H1 (cell line): ENCODE measurements at regions not wholly inside any gene's neighbourhood (a gene's known extent, or its start where the extent isn't known, plus 50 kb on each side); places are given as distances from the start of the nearest gene placed in this dataset.

Experiments
- CTCF ChIA-PET: fragments of 300-600 bp; sonication (Branson Sonifier 250); formaldehyde crosslinking; loops from one replicate; lab custom pipeline; 2021; ENCODE audit not compliant: partially characterized antibody; lab: Charles Lee
- POLR2A ChIA-PET: fragments of 300-600 bp; sonication (Branson Sonifier 250); formaldehyde crosslinking; loops from one replicate; lab custom pipeline; 2021; ENCODE audit warnings: inconsistent platforms; ENCODE audit not compliant: partially characterized antibody; lab: Charles Lee
- DNase-seq, 2 experiments: peaks; one replicate each; pipeline versions ENCODE4 v3.0.0 to v3.0.0-alpha.2; 2010 to 2022; ENCODE audit warnings: low spot score in 2 of 2, low read depth in 1 of 2, mixed read lengths in 1 of 2
- FAIRE-seq: peaks from 2 replicates; lab custom pipeline; 2011; peaks lifted over from hg19 to GRCh38; lab: Jason Lieb, UNC
- H2AFZ ChIP-seq: 2 replicates; pipeline ENCODE4 v1.8.1; 2012; ENCODE audit warnings: low read length, inconsistent platforms
- H2AK5ac ChIP-seq: 2 replicates; pipeline ENCODE4 v1.6.1; 2013; ENCODE audit warnings: low read depth, low read length
- H2BK120ac ChIP-seq: replicated peaks from 2 replicates; pipeline ENCODE3; 2013; ENCODE audit warnings: low read depth, low read length, inconsistent platforms
- H2BK12ac ChIP-seq: 2 replicates; pipeline ENCODE4 v1.6.1; 2013; ENCODE audit warnings: low read depth, low read length
- H2BK15ac ChIP-seq: 2 replicates; pipeline ENCODE4 v1.6.1; 2013; ENCODE audit warnings: low read length
- H2BK20ac ChIP-seq: 2 replicates; pipeline ENCODE4 v1.6.1; 2013; ENCODE audit warnings: low read length
- H2BK5ac ChIP-seq: 2 replicates; pipeline ENCODE4 v1.6.1; 2013; ENCODE audit warnings: low read depth, low read length
- H3K14ac ChIP-seq: 2 replicates; pipeline ENCODE4 v1.6.1; 2013; ENCODE audit warnings: inconsistent platforms; ENCODE audit not compliant: insufficient read length
- H3K18ac ChIP-seq: 2 replicates; pipeline ENCODE4 v1.6.1; 2013; ENCODE audit warnings: low read length; ENCODE audit errors: extremely low read depth
- H3K23ac ChIP-seq: 2 replicates; pipeline ENCODE4 v1.6.1; 2013; ENCODE audit warnings: inconsistent platforms; ENCODE audit not compliant: insufficient read length
- H3K23me2 ChIP-seq: 2 replicates; pipeline ENCODE4 v1.6.1; 2013; ENCODE audit warnings: low read depth, low read length
- H3K27ac ChIP-seq: 2 replicates; pipeline ENCODE4 v1.6.1; 2011; ENCODE audit warnings: low read depth, low read length, inconsistent platforms
- H3K27me3 ChIP-seq, 4 experiments: replicated peaks in 1 of 4; 1 replicate in 1 of 4; 2 replicates in 3 of 4; pipeline versions ENCODE4 v1.6.1 to v1.8.1; 2011 to 2013; ENCODE audit warnings: low read length in 3 of 4, mild to moderate bottlenecking in 3 of 4, inconsistent platforms in 2 of 4, mixed read lengths in 2 of 4, moderate library complexity in 1 of 4; ENCODE audit not compliant: control insufficient read depth in 3 of 4, insufficient read depth in 3 of 4; ENCODE audit errors: extremely low read depth in 1 of 4
- H3K36me3 ChIP-seq, 4 experiments: 2 replicates each; pipeline versions ENCODE4 v1.6.1 to v1.8.1; 2011 to 2013; ENCODE audit warnings: mild to moderate bottlenecking in 4 of 4, low read length in 3 of 4, moderate library complexity in 2 of 4, control low read depth in 1 of 4, inconsistent platforms in 1 of 4; ENCODE audit not compliant: insufficient read depth in 4 of 4, control insufficient read depth in 2 of 4
- H3K4ac ChIP-seq: replicated peaks from 2 replicates; pipeline ENCODE3; 2013; ENCODE audit warnings: low read length, low read depth, mixed read lengths, inconsistent platforms; ENCODE audit not compliant: insufficient read length
- H3K4me1 ChIP-seq, 4 experiments: replicated peaks in 1 of 4; 1 replicate in 1 of 4; 2 replicates in 3 of 4; pipeline versions ENCODE4 v1.6.1 to v1.8.1; 2011 to 2013; ENCODE audit warnings: low read length in 3 of 4, inconsistent platforms in 2 of 4, mixed read lengths in 1 of 4; ENCODE audit not compliant: insufficient read depth in 4 of 4, control insufficient read depth in 3 of 4
- H3K4me2 ChIP-seq, 2 experiments: 2 replicates each; pipeline versions ENCODE4 v1.6.1 to v1.8.1; 2011 to 2013; ENCODE audit warnings: low read depth in 2 of 2, low read length in 2 of 2, control low read depth in 1 of 2, inconsistent platforms in 1 of 2, mild to moderate bottlenecking in 1 of 2; ENCODE audit not compliant: insufficient read depth in 1 of 2
- H3K4me3 ChIP-seq, 4 experiments: fragments of 200-600, 300-600 bp in 1 of 4; sonication (generic), shearing (Covaris generic), sonication (Bioruptor Twin) in 1 of 4; 2 replicates each; pipeline versions ENCODE4 v1.5.1 to v1.8.1; 2011 to 2016; ENCODE audit warnings: low read length in 4 of 4, low read depth in 3 of 4, control low read depth in 2 of 4, inconsistent platforms in 2 of 4, mild to moderate bottlenecking in 2 of 4, mixed read lengths in 1 of 4, moderate library complexity in 1 of 4; ENCODE audit not compliant: insufficient read depth in 2 of 4; ENCODE audit errors: extremely low read depth in 1 of 4
- H3K56ac ChIP-seq: replicated peaks from 2 replicates; pipeline ENCODE3; 2013; ENCODE audit warnings: low read depth, mild to moderate bottlenecking, mixed read lengths, low read length, inconsistent platforms; ENCODE audit not compliant: insufficient read length
- H3K79me1 ChIP-seq: 2 replicates; pipeline ENCODE4 v1.6.1; 2013; ENCODE audit warnings: low read depth, low read length, control low read depth
- H3K79me2 ChIP-seq, 2 experiments: 2 replicates each; pipeline versions ENCODE4 v1.6.1 to v1.8.1; 2012 to 2013; ENCODE audit warnings: low read length in 2 of 2, mild to moderate bottlenecking in 2 of 2, inconsistent platforms in 1 of 2; ENCODE audit not compliant: insufficient read depth in 2 of 2, control insufficient read depth in 1 of 2
- H3K9ac ChIP-seq, 4 experiments: replicated peaks in 1 of 4; 1 replicate in 1 of 4; 2 replicates in 3 of 4; pipeline versions ENCODE4 v1.6.1 to v1.8.1; 2011 to 2013; ENCODE audit warnings: low read depth in 3 of 4, low read length in 3 of 4, control low read depth in 2 of 4, mild to moderate bottlenecking in 2 of 4, moderate library complexity in 2 of 4, inconsistent platforms in 1 of 4; ENCODE audit errors: extremely low read depth in 1 of 4
- H3K9me3 ChIP-seq, 2 experiments: 2 replicates each; pipeline versions ENCODE4 v1.6.1 to v1.8.1; 2012 to 2013; ENCODE audit warnings: mild to moderate bottlenecking in 2 of 2, moderate library complexity in 2 of 2, control low read depth in 1 of 2, inconsistent platforms in 1 of 2, low read depth in 1 of 2, low read length in 1 of 2, mixed read lengths in 1 of 2; ENCODE audit not compliant: insufficient read depth in 2 of 2
- H4K20me1 ChIP-seq, 2 experiments: replicated peaks in 1 of 2; 2 replicates each; pipeline versions ENCODE3 to v1.8.1; 2011 to 2013; ENCODE audit warnings: inconsistent platforms in 2 of 2, low read length in 2 of 2, mild to moderate bottlenecking in 1 of 2; ENCODE audit not compliant: insufficient read depth in 2 of 2, control insufficient read depth in 1 of 2
- H4K5ac ChIP-seq: 2 replicates; pipeline ENCODE4 v1.6.1; 2013; ENCODE audit warnings: low read length, low read depth, mixed read lengths, inconsistent platforms; ENCODE audit not compliant: insufficient read length
- H4K8ac ChIP-seq: 2 replicates; pipeline ENCODE4 v1.8.0; 2013; ENCODE audit warnings: mild to moderate bottlenecking, moderate library complexity, low read length, inconsistent platforms; ENCODE audit not compliant: insufficient read depth; ENCODE audit errors: extremely low read depth
- H4K91ac ChIP-seq: replicated peaks from 2 replicates; pipeline ENCODE3; 2013; ENCODE audit warnings: low read length, mixed read lengths, inconsistent platforms; ENCODE audit not compliant: insufficient read length
- ATF3 ChIP-seq: IDR thresholded peaks from 2 replicates; pipeline ENCODE4 v1.6.1; 2011; ENCODE audit warnings: low read depth, mild to moderate bottlenecking, low read length; ENCODE audit not compliant: insufficient read depth
- BCL11A ChIP-seq, 2 experiments: IDR thresholded peaks; one replicate each; pipeline ENCODE4 v1.6.1; 2011; ENCODE audit warnings: low read depth in 2 of 2, low read length in 2 of 2, mild to moderate bottlenecking in 2 of 2
- BRCA1 ChIP-seq: IDR thresholded peaks from 2 replicates; pipeline ENCODE4 v1.6.1; 2012; ENCODE audit warnings: low read depth, low read length, improper control_type of control experiment
- NANOG ChIP-seq: IDR thresholded peaks from 2 replicates; pipeline ENCODE4 v1.6.1; 2011; ENCODE audit warnings: low read length, low read depth, mild to moderate bottlenecking, inconsistent platforms; ENCODE audit not compliant: insufficient read depth, poor library complexity, severe bottlenecking
- RBBP5 ChIP-seq: IDR thresholded peaks from 2 replicates; pipeline ENCODE4 v1.7.1; 2012; ENCODE audit warnings: low read depth, mild to moderate bottlenecking, inconsistent platforms, low read length, moderate library complexity, borderline replicate concordance
- SIRT6 ChIP-seq: IDR thresholded peaks from one replicate; pipeline ENCODE4 v1.7.1; 2012; ENCODE audit warnings: low read length, inconsistent platforms
- TEAD4 ChIP-seq: IDR thresholded peaks from 2 replicates; pipeline ENCODE4 v1.6.1; 2012; ENCODE audit warnings: low read depth, low read length, inconsistent platforms, mixed read lengths
- WGBS, 2 experiments: shearing (Covaris generic) in 1 of 2; methylation state at CpG; one replicate each; pipeline versions ENCODE4 v1.1.6 to v1.1.7; 2013 to 2015; ENCODE audit warnings: low lambda C conversion rate in 2 of 2, mixed read lengths in 2 of 2, inconsistent platforms in 1 of 2, low coverage in 1 of 2, missing lambda C conversion rate in 1 of 2; ENCODE audit not compliant: insufficient replicate concordance in 2 of 2, insufficient coverage in 1 of 2, insufficient read length in 1 of 2; ENCODE audit errors: extremely low coverage in 1 of 2, missing lambda C conversion rate in 1 of 2; 5-methylcytosine and 5-hydroxymethylcytosine counted together

- H2BK12ac ChIP-seq: no peak overlapping the region
- no peak for FAIRE-seq
- ChIA-PET POLR2A (no interaction called here), CTCF (interaction anchor here (0.6 kb wide), 1 partner anchor 335 kb away, joined by 3 read pairs; no protein-coding TSS in a partner anchor)
- H3K4ac ChIP-seq: no peak overlapping the region
- no peaks in the 10 kb centered on the region for H3K36me3 ChIP-seq
- no peak overlapping the region for H3K56ac ChIP-seq
- no peak overlapping the region for H2BK15ac ChIP-seq
- no peaks in the 10 kb centered on the region for H3K27me3 ChIP-seq
- no peak overlapping the region for H2AFZ ChIP-seq
- H4K91ac ChIP-seq: no peak overlapping the region
- DNase-seq: no peak
- H3K4me2 ChIP-seq: no peak overlapping the region
- no peaks in the 10 kb centered on the region for H3K9me3 ChIP-seq
- H2BK5ac ChIP-seq: no peak overlapping the region
- H4K5ac ChIP-seq: no peak overlapping the region
- H3K18ac ChIP-seq: no peak overlapping the region
- no peak overlapping the region for H2BK120ac ChIP-seq
- 87% methylated on average over 2 of the region's 2 CpGs; no CpG with 5 or more reads in 1 of the 2 experiments for WGBS, 2 experiments
- H3K27ac ChIP-seq: no peak overlapping the region
- H3K79me1 ChIP-seq: no peaks in the 10 kb centered on the region
- no peak overlapping the region for H3K4me3 ChIP-seq
- no peaks in the 10 kb centered on the region for H3K23me2 ChIP-seq
- H4K8ac ChIP-seq: no peak overlapping the region
- no peaks in the 10 kb centered on the region for H3K4me1 ChIP-seq
- H2BK20ac ChIP-seq: no peak overlapping the region
- H3K14ac ChIP-seq: no peak overlapping the region
- H3K9ac ChIP-seq: no peak overlapping the region
- no peaks in the 10 kb centered on the region for H3K79me2 ChIP-seq
- no peaks in the 10 kb centered on the region for H4K20me1 ChIP-seq
- no peak overlapping the region for H2AK5ac ChIP-seq
- no peak overlapping the region for H3K23ac ChIP-seq
- TF ChIP-seq TEAD4 (no peak), NANOG (no peak), SIRT6 (no peak), ATF3 (no peak), BRCA1 (no peak), RBBP5 (no peak), BCL11A (IDR thresholded peaks at IDR 0.05; ENCODE audit: low read depth in 2 of 2, low read length in 2 of 2) (no peak)
Measured at GRCh38 chr16:64782484-64782883, 339.4 kb downstream of the CDH11 start.
